HepG2 (cell line): ENCODE measurements at regions not wholly inside any gene's neighbourhood (a gene's known extent, or its start where the extent isn't known, plus 50 kb on each side); places are given as distances from the start of the nearest gene placed in this dataset.

Experiments
- BATF2 ChIP-seq: sonication (generic); formaldehyde crosslinking; IDR thresholded peaks from 2 replicates; pipeline ENCODE4 v1.8.0; 2022; ENCODE audit warnings: mild to moderate bottlenecking, missing genetic modification reagents, moderate library complexity
- FOXA1 ChIP-seq, 2 experiments: fragments of 450-650 bp in 1 of 2; sonication (generic) in 1 of 2; formaldehyde crosslinking in 1 of 2; IDR thresholded peaks; 2 replicates each; pipeline versions ENCODE4 v1.4.0 to v1.6.1; 2016 to 2020; ENCODE audit warnings: missing genetic modification reagents in 1 of 2
- HNF4G ChIP-seq, 2 experiments: sonication (generic) in 1 of 2; formaldehyde crosslinking in 1 of 2; IDR thresholded peaks; 2 replicates each; pipeline versions ENCODE4 v1.4.0 to v1.6.1; 2011 to 2020; ENCODE audit warnings: borderline replicate concordance in 2 of 2, low read depth in 2 of 2, mild to moderate bottlenecking in 2 of 2, low read length in 1 of 2, missing genetic modification reagents in 1 of 2, moderate library complexity in 1 of 2
- JDP2 ChIP-seq: sonication (generic); formaldehyde crosslinking; IDR thresholded peaks from 2 replicates; pipeline ENCODE4 v1.8.1; 2022; ENCODE audit warnings: missing genetic modification reagents, borderline replicate concordance
- KLF6 ChIP-seq: IDR thresholded peaks from 2 replicates; pipeline ENCODE4 v1.8.0; 2016; ENCODE audit warnings: missing biosample characterization, missing genetic modification reagents
- SKI ChIP-seq: fragments of 450-650 bp; IDR thresholded peaks from one replicate; pipeline ENCODE4 v1.6.1; 2018; ENCODE audit warnings: mild to moderate bottlenecking; ENCODE audit not compliant: partially characterized antibody
- SRY ChIP-seq: sonication (generic); formaldehyde crosslinking; IDR thresholded peaks from 2 replicates; pipeline ENCODE4 v1.8.0; 2022; ENCODE audit warnings: mild to moderate bottlenecking, missing genetic modification reagents
- STAG1 ChIP-seq: sonication (generic); formaldehyde crosslinking; IDR thresholded peaks from 2 replicates; pipeline ENCODE4 v1.4.0; 2020; ENCODE audit warnings: missing genetic modification reagents
- TSC22D2 ChIP-seq: sonication (generic); formaldehyde crosslinking; IDR thresholded peaks from 2 replicates; pipeline ENCODE4 v1.5.1; 2020; ENCODE audit warnings: missing genetic modification reagents, mild to moderate bottlenecking, borderline replicate concordance
- ZBED4 ChIP-seq: sonication (generic); formaldehyde crosslinking; IDR thresholded peaks from 2 replicates; pipeline ENCODE4 v1.4.0; 2020; ENCODE audit warnings: missing genetic modification reagents, borderline replicate concordance
- ZBTB21 ChIP-seq: sonication (generic); formaldehyde crosslinking; IDR thresholded peaks from 2 replicates; pipeline ENCODE4 v1.4.0; 2020; ENCODE audit warnings: missing genetic modification reagents
- ZKSCAN1 ChIP-seq: fragments of 150-350 bp; IDR thresholded peaks from 2 replicates; pipeline ENCODE4 v1.6.1; 2014; ENCODE audit warnings: low read length
- ZNF251 ChIP-seq: sonication (generic); formaldehyde crosslinking; IDR thresholded peaks from 2 replicates; pipeline ENCODE4 v1.9.0; 2021; ENCODE audit warnings: mild to moderate bottlenecking, missing genetic modification reagents
- ZNF383 ChIP-seq: sonication (generic); formaldehyde crosslinking; IDR thresholded peaks from 2 replicates; pipeline ENCODE4 v1.4.0; 2020; ENCODE audit warnings: missing genetic modification reagents, mild to moderate bottlenecking, borderline replicate concordance
- ZNF557 ChIP-seq: sonication (generic); formaldehyde crosslinking; IDR thresholded peaks from 2 replicates; pipeline ENCODE4 v1.4.0; 2020; ENCODE audit warnings: missing genetic modification reagents
- ZNF562 ChIP-seq: sonication (generic); formaldehyde crosslinking; IDR thresholded peaks from 2 replicates; pipeline ENCODE4 v1.8.0; 2022; ENCODE audit warnings: missing genetic modification reagents, borderline replicate concordance
- ZNF749 ChIP-seq: sonication (generic); formaldehyde crosslinking; IDR thresholded peaks from 2 replicates; pipeline ENCODE4 v1.8.0; 2022; ENCODE audit warnings: mild to moderate bottlenecking, missing genetic modification reagents, moderate library complexity, borderline replicate concordance
- ZNF788 ChIP-seq: sonication (generic); formaldehyde crosslinking; IDR thresholded peaks from 2 replicates; pipeline ENCODE4 v1.5.0; 2020; ENCODE audit warnings: mild to moderate bottlenecking, missing genetic modification reagents, borderline replicate concordance
- ZSCAN12 ChIP-seq: sonication (generic); formaldehyde crosslinking; IDR thresholded peaks from 2 replicates; pipeline ENCODE4 v1.9.0; 2021; ENCODE audit warnings: mild to moderate bottlenecking, missing genetic modification reagents
- ZSCAN9 ChIP-seq: IDR thresholded peaks from 2 replicates; pipeline ENCODE4 v1.6.1; 2016; ENCODE audit warnings: borderline replicate concordance
- TF ChIP-seq, protein P1 (sequence below): sonication (generic); formaldehyde crosslinking; IDR thresholded peaks from 2 replicates; pipeline ENCODE4 v1.4.0; 2020; ENCODE audit warnings: mild to moderate bottlenecking, low read depth, missing genetic modification reagents
- TF ChIP-seq, protein P2 (sequence below): sonication (generic); formaldehyde crosslinking; IDR thresholded peaks from 2 replicates; pipeline ENCODE4 v1.5.1; 2020; ENCODE audit warnings: missing genetic modification reagents, mild to moderate bottlenecking, borderline replicate concordance

DNA sequence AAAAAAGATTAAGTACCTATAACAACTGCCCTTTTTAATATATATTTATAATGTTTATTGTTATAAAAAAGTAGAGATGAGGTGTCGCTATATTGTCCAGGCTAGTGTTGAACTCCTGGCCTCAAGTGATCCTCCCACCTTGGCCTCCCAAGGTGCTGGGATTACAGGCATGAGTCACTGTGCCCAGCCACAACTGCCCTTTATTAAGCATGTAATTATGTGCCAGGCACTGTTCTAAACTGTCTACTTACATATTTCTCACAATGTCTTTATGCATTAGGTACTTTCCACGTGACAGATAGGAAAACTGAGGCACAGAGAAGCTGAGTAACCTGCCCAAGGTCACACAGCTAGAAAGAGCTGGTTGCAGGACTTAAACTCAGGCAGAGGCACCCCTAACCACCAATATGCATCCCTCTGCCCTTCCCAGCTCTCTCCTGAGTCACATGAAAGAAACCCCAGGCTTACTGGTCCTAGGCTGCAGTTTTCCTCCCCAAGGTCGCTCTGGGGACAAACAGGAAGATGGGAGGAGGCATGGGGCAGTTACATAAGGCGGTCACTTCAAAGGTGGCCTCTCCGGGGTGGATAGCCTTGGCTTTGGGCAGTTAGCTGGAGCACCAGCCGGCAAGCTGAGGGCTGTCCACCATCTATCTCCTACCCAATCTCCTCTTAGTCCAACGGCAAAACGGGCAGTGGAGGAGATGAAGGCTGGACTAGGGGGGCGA lies 54.6 kb upstream of the TBX3 start (continued):
- peak; percentile 92; the same call in 1 of the 2 replicates for TF ChIP-seq TSC22D2 (CRISPR knock-in tag)
- TF ChIP-seq ZKSCAN1 = no peak
- TF ChIP-seq ZSCAN12 (CRISPR knock-in tag) = no peak
- TF ChIP-seq ZNF749 (CRISPR knock-in tag) = no peak
- TF ChIP-seq ZNF562 (CRISPR knock-in tag) = no peak
- no peak for TF ChIP-seq BATF2 (CRISPR knock-in tag)
- TF ChIP-seq ZSCAN9 (CRISPR knock-in tag) = peak; percentile 52; the same call in 1 of the 2 replicates
- no peak for TF ChIP-seq ZNF383 (CRISPR knock-in tag)
- no peak for TF ChIP-seq ZNF251 (CRISPR knock-in tag)
- peak; percentile 84 for TF ChIP-seq SKI
- TF ChIP-seq, protein P1, sequence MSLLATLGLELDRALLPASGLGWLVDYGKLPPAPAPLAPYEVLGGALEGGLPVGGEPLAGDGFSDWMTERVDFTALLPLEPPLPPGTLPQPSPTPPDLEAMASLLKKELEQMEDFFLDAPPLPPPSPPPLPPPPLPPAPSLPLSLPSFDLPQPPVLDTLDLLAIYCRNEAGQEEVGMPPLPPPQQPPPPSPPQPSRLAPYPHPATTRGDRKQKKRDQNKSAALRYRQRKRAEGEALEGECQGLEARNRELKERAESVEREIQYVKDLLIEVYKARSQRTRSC = no peak
- no peak; the same call in 1 of the 2 replicates for TF ChIP-seq STAG1 (CRISPR knock-in tag)
- no peak; the same call in 1 of the 2 replicates for TF ChIP-seq KLF6
- TF ChIP-seq SRY (CRISPR knock-in tag) = no peak
- 0 out of 2 replicates have a peak, but pooled peaks have one; percentile 60 for TF ChIP-seq ZNF557 (CRISPR knock-in tag)
- TF ChIP-seq ZBED4 (CRISPR knock-in tag) = no peak
- no peak for TF ChIP-seq FOXA1 (IDR thresholded peaks at IDR 0.05)
- peak; percentile 34; the same call in 1 of the 2 replicates for TF ChIP-seq FOXA1 (CRISPR knock-in tag; IDR thresholded peaks at IDR 0.05)
- TF ChIP-seq ZBTB21 = no peak
- TF ChIP-seq HNF4G (IDR thresholded peaks at IDR 0.05; ENCODE audit: borderline replicate concordance, low read depth, low read length) = no peak
- no peak for TF ChIP-seq HNF4G (CRISPR knock-in tag; IDR thresholded peaks at IDR 0.05; ENCODE audit: borderline replicate concordance, low read depth)
- no peak for TF ChIP-seq JDP2 (CRISPR knock-in tag)
- TF ChIP-seq ZNF788 (CRISPR knock-in tag) = peak; percentile 86; the same call in 1 of the 2 replicates
- TF ChIP-seq, protein P2, sequence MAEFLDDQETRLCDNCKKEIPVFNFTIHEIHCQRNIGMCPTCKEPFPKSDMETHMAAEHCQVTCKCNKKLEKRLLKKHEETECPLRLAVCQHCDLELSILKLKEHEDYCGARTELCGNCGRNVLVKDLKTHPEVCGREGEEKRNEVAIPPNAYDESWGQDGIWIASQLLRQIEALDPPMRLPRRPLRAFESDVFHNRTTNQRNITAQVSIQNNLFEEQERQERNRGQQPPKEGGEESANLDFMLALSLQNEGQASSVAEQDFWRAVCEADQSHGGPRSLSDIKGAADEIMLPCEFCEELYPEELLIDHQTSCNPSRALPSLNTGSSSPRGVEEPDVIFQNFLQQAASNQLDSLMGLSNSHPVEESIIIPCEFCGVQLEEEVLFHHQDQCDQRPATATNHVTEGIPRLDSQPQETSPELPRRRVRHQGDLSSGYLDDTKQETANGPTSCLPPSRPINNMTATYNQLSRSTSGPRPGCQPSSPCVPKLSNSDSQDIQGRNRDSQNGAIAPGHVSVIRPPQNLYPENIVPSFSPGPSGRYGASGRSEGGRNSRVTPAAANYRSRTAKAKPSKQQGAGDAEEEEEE = no peak
